NCI-H2196 (cell line): ENCODE measurements at regions not wholly inside any gene's neighbourhood (a gene's known extent, or its start where the extent isn't known, plus 50 kb on each side); places are given as distances from the start of the nearest gene placed in this dataset.
"Not testable (repeated sequence)": the region's sequence is repeated elsewhere in the genome, so short reads cannot be mapped to it uniquely, and the experiment has no call there.

Experiments used
- DNase-seq: peaks from one replicate; lab custom pipeline; 2025; ENCODE audit not compliant: unreplicated experiment; lab: John Stamatoyannopoulos, UW

- no peak for DNase-seq
Observed at GRCh38 chr2:58769864-58770234, 528.7 kb upstream of the FANCL start.

- DNase-seq, result no peak
Observed at GRCh38 chr2:58769111-58769863, 528.2 kb upstream of the FANCL start.

- no peak for DNase-seq
Observed at GRCh38 chr2:58768715-58769080, 527.6 kb upstream of the FANCL start.

- DNase-seq, result no peak
Observed at GRCh38 chr2:58767828-58768714, 526.9 kb upstream of the FANCL start.

GRCh38 chr2:58764338-58765104 is 523.4 kb upstream of the FANCL start:
- no peak for DNase-seq

GRCh38 chr2:58762176-58762781 is 521.2 kb upstream of the FANCL start:
- peak; percentile 10 for DNase-seq

GRCh38 chr2:58757971-58758370 is 516.8 kb upstream of the FANCL start:
- DNase-seq, result peak; percentile 14

GRCh38 chr2:58756336-58756735 is 515.2 kb upstream of the FANCL start:
- DNase-seq, result no peak

GRCh38 chr2:58752507-58752906 is 511.4 kb upstream of the FANCL start:
- DNase-seq, result not testable (repeated sequence)

- not testable (repeated sequence) for DNase-seq
Observed at GRCh38 chr2:58751676-58752075, 510.6 kb upstream of the FANCL start.

GRCh38 chr2:58749041-58749440 is 507.9 kb upstream of the FANCL start:
- DNase-seq, result no peak

- DNase-seq, result not testable (repeated sequence)
Observed at GRCh38 chr2:58745334-58745733, 504.2 kb upstream of the FANCL start.

- DNase-seq, result no peak
Observed at GRCh38 chr2:58740426-58740825, 499.3 kb upstream of the FANCL start.

GRCh38 chr2:58739033-58739432 is 497.9 kb upstream of the FANCL start:
- no peak for DNase-seq

GRCh38 chr2:58734365-58734764 is 493.2 kb upstream of the FANCL start:
- no peak for DNase-seq

GRCh38 chr2:58732999-58733398 is 491.9 kb upstream of the FANCL start:
- no peak for DNase-seq

GRCh38 chr2:58731488-58731869 is 490.4 kb upstream of the FANCL start:
- no peak for DNase-seq

GRCh38 chr2:58730764-58731487 is 489.8 kb upstream of the FANCL start:
- no peak for DNase-seq

- no peak for DNase-seq
Observed at GRCh38 chr2:58727981-58728656, 487.0 kb upstream of the FANCL start.
